HL-60 (cell line): ENCODE measurements at regions not wholly inside any gene's neighbourhood (a gene's known extent, or its start where the extent isn't known, plus 50 kb on each side); places are given as distances from the start of the nearest gene placed in this dataset.

ENCODE experiments used
- DNase-seq, 2 experiments: peaks; one replicate each; pipeline ENCODE4 v3.0.0-alpha.2; 2010 to 2020; ENCODE audit warnings: low read depth in 1 of 2, low spot score in 1 of 2
- H3K27ac ChIP-seq: fragments of 250-450 bp; sonication (Bioruptor Pico); replicated peaks from 2 replicates; pipeline ENCODE4 v1.5.1; 2020; ENCODE audit warnings: mild to moderate bottlenecking, moderate library complexity
- H3K27me3 ChIP-seq: fragments of 250-450 bp; sonication (Bioruptor Pico); 2 replicates; pipeline ENCODE4 v1.5.1; 2021; ENCODE audit warnings: mild to moderate bottlenecking, moderate library complexity; ENCODE audit not compliant: insufficient read depth, poor library complexity, severe bottlenecking
- H3K4me3 ChIP-seq: replicated peaks from 2 replicates; pipeline ENCODE4 v1.5.1; 2011; ENCODE audit warnings: mild to moderate bottlenecking, control low read depth, low read length; ENCODE audit not compliant: insufficient read depth
- GABPA ChIP-seq: IDR thresholded peaks from 2 replicates; pipeline ENCODE4 v1.6.1; 2012; ENCODE audit warnings: low read depth
- POLR2AphosphoS5 ChIP-seq: IDR thresholded peaks from 2 replicates; pipeline ENCODE4 v1.6.1; 2012; ENCODE audit warnings: low read depth
- SPI1 ChIP-seq: IDR thresholded peaks from 2 replicates; pipeline ENCODE4 v1.6.1; 2012; ENCODE audit warnings: low read depth, mild to moderate bottlenecking, borderline replicate concordance
- TF ChIP-seq, protein P1 (sequence below): IDR thresholded peaks from one replicate; pipeline ENCODE4 v1.5.1; 2011; ENCODE audit warnings: low read length, control low read depth, inconsistent platforms; ENCODE audit not compliant: insufficient read depth
- TF ChIP-seq, protein P2 (sequence below): IDR thresholded peaks from 2 replicates; pipeline ENCODE4 v1.6.1; 2012; ENCODE audit warnings: low read depth; ENCODE audit not compliant: insufficient replicate concordance

DNA sequence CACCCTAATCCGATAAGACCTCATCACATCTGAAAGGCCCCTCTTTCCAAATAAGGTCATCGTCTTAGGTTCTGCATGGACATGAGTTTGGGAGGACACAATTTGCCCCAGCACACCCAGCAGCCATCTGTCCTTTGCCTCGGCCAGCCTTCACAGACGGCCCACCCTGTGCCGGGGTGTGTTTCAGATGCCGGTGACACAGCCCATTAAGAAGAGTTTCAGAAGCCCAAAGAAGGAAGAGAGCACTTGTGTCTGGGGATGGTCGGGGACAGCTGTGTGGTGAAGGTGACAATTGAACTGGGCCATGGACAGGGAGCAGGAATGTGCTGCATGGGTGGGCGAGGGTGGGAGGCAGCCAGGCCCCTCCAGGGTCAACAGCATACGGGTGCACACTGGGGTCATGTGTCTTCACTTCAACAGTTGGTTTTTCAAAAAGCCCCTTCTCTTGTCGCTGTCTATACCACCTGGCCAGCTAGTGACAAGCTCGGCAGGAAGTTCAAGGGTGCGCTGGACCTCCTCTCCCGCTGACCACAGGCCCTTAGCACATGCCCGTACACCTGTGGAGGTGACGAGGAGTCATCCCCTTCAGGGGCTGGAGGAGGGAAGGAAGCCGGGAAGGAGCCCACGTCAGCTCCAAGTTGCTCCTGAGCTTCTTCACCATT is 183.1 kb downstream of the C16orf95 start:
- Histone ChIP-seq H3K4me3 (no peak overlapping the region), H3K27me3 (no peaks in the 10 kb centered on the region), H3K27ac (no peak overlapping the region)
- TF ChIP-seq, protein P1, sequence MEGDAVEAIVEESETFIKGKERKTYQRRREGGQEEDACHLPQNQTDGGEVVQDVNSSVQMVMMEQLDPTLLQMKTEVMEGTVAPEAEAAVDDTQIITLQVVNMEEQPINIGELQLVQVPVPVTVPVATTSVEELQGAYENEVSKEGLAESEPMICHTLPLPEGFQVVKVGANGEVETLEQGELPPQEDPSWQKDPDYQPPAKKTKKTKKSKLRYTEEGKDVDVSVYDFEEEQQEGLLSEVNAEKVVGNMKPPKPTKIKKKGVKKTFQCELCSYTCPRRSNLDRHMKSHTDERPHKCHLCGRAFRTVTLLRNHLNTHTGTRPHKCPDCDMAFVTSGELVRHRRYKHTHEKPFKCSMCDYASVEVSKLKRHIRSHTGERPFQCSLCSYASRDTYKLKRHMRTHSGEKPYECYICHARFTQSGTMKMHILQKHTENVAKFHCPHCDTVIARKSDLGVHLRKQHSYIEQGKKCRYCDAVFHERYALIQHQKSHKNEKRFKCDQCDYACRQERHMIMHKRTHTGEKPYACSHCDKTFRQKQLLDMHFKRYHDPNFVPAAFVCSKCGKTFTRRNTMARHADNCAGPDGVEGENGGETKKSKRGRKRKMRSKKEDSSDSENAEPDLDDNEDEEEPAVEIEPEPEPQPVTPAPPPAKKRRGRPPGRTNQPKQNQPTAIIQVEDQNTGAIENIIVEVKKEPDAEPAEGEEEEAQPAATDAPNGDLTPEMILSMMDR: no peak
- TF ChIP-seq SPI1: no peak
- TF ChIP-seq, protein P2, sequence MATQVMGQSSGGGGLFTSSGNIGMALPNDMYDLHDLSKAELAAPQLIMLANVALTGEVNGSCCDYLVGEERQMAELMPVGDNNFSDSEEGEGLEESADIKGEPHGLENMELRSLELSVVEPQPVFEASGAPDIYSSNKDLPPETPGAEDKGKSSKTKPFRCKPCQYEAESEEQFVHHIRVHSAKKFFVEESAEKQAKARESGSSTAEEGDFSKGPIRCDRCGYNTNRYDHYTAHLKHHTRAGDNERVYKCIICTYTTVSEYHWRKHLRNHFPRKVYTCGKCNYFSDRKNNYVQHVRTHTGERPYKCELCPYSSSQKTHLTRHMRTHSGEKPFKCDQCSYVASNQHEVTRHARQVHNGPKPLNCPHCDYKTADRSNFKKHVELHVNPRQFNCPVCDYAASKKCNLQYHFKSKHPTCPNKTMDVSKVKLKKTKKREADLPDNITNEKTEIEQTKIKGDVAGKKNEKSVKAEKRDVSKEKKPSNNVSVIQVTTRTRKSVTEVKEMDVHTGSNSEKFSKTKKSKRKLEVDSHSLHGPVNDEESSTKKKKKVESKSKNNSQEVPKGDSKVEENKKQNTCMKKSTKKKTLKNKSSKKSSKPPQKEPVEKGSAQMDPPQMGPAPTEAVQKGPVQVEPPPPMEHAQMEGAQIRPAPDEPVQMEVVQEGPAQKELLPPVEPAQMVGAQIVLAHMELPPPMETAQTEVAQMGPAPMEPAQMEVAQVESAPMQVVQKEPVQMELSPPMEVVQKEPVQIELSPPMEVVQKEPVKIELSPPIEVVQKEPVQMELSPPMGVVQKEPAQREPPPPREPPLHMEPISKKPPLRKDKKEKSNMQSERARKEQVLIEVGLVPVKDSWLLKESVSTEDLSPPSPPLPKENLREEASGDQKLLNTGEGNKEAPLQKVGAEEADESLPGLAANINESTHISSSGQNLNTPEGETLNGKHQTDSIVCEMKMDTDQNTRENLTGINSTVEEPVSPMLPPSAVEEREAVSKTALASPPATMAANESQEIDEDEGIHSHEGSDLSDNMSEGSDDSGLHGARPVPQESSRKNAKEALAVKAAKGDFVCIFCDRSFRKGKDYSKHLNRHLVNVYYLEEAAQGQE: no peak
- no peak for DNase-seq

DNA sequence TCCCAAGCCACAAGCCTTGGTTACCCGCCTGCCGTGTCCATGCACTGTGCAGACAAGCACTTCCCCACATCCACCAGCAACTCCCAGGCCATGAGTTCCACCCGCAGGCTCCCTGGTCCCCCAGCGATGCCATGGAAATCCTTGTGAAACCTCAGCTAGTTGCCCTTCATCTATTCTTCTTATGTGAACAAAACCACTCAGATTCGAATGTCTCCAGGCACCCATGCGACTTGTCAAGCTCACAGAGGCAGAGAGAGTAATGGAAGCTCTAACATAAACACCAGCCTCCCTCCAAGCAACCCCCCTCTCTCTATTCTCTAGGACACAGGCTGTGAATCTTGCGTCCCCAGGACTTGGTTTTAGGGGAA is 182.6 kb downstream of the C16orf95 start:
- Histone ChIP-seq H3K4me3 (no peak overlapping the region), H3K27ac (no peak overlapping the region), H3K27me3 (no peaks in the 10 kb centered on the region)
- TF ChIP-seq, protein P2: no peak
- TF ChIP-seq, protein P1: no peak
- TF ChIP-seq POLR2AphosphoS5: no peak
- no peak for TF ChIP-seq GABPA
- TF ChIP-seq SPI1: no peak
- no peak for DNase-seq

DNA sequence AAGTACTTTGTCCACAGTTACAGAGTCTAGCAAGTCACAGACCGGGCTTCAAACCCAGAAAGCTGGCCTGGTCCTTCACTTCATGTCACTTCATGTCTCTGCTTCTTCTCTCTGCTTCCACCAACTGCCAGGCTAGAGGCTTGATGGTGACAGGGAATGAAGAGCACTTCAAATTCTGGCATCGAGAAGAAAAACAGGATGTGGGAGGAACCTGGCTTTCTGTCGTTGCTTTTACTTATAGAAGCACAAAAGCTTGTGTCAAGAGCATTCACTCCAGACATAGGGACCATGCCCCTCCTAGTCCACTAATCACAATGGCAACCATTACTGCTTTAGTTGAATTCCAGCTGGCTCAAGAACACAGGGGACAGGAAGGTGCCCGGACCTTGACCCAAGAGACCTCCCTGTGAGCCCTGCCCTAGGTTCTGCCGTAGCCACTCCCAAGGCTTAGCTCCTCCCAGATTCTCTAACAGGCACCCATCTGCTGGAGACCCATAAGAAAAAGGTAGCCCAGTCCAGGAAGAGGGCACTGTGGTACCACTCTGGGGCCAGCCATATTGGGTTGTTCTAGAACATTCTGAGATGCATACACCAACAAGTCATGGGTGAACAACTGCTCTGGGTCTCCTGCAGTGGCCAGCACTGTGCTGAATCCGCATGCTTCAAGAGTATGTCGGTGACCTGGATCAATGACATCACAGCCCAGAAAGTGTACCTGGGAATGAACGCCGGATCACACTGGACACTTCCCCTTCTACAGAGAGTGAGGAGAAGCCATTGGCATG is 181.8 kb downstream of the C16orf95 start:
- TF ChIP-seq POLR2AphosphoS5: no peak
- TF ChIP-seq, protein P2: no peak
- TF ChIP-seq SPI1: no peak
- no peak for TF ChIP-seq GABPA
- TF ChIP-seq, protein P1: no peak
- no peak for DNase-seq
- Histone ChIP-seq H3K4me3 (no peak overlapping the region), H3K27ac (no peak overlapping the region), H3K27me3 (no peaks in the 10 kb centered on the region)
